Ascending aorta (tissue), 2 donors: ENCODE measurements at regions not wholly inside any gene's neighbourhood (a gene's known extent, or its start where the extent isn't known, plus 50 kb on each side); places are given as distances from the start of the nearest gene placed in this dataset.
"Not testable (repeated sequence)": the region's sequence is repeated elsewhere in the genome, so short reads cannot be mapped to it uniquely, and the experiment has no call there.

Experiments used
- DNase-seq, 2 donors: peaks; one replicate each; pipeline ENCODE4 v3.0.0-alpha.2; 2019; ENCODE audit warnings: low spot score in 2 of 2
- H3K27ac ChIP-seq, 2 donors: fragments of 200-600 bp; sonication (generic); one replicate each; pipeline ENCODE4 v1.5.1; 2016 to 2017; ENCODE audit warnings: mild to moderate bottlenecking in 1 of 2
- H3K27me3 ChIP-seq: fragments of 200-600 bp; sonication (generic); one replicate; pipeline ENCODE4 v1.5.1; 2017
- H3K36me3 ChIP-seq, 2 donors: fragments of 200-600 bp; sonication (generic); one replicate each; pipeline ENCODE4 v1.5.1; 2016
- H3K4me1 ChIP-seq, 2 donors: fragments of 200-600 bp; sonication (generic); one replicate each; pipeline ENCODE4 v1.5.1; 2016 to 2017; ENCODE audit warnings: mild to moderate bottlenecking in 1 of 2
- H3K4me3 ChIP-seq, 2 donors: fragments of 200-600 bp; sonication (generic); one replicate each; pipeline ENCODE4 v1.5.1; 2016 to 2017; ENCODE audit warnings: mild to moderate bottlenecking in 1 of 2
- H3K9me3 ChIP-seq, 2 donors: fragments of 200-600 bp; sonication (generic); one replicate each; pipeline ENCODE4 v1.5.1; 2016
- intact Hi-C: fragments of 100-400 bp; cut with DNase I; formaldehyde crosslinking; loops from one replicate; pipeline ENCODE4 v1.15.1; 2023
- TF ChIP-seq, protein P1 (sequence below), 3 experiments: fragments of 200-600 bp in 2 of 3; fragments of 450-650 bp in 1 of 3; sonication (generic) in 2 of 3; IDR thresholded peaks; one replicate each; pipeline ENCODE4 v1.5.1; 2016 to 2019; ENCODE audit warnings: antibody characterized with exemption in 3 of 3, mild to moderate bottlenecking in 1 of 3, moderate library complexity in 1 of 3

DNA sequence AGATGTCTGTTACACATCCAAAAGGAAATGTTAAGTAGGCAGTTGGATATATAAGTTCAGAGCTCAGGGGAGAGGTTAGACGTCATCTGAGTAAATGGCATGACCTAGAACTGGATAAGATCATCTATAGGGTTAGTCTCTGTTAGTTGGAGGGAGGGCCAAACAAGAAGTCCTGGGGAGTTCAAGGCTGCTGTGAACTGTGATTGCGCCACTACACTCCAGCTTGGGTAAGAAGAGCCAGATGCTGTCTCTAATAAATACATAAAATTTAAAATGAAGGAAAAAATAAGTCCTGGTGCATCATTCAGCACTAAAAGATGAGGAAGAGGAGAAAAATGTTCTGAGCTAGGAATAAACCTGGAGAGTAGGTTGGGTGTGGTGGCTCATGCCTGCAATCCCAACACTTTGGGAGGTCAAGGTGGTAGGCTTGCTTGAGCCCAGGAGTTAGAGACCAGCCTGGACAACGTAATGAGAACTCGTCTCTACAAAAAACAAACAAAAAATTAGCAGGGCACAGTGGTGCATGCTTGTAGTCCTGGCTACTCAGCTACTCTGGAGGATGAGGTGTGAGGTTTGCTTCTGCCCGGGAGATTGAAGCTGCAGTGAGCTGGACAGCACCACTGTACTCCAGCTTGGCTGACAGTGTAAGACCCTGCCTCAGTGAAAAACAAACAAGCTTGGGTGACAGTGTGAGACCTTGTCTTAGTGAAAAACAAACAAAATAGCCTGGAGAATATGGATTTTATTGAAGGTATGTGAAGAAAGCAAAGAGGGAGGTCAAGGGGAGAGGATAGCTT, 123.6 kb downstream of the ACTBL2 start:
- H3K27me3 ChIP-seq, result no peaks in the 10 kb centered on the region
- intact Hi-C loops, result no loop called here
- H3K27ac ChIP-seq, result no peak overlapping the region
- H3K9me3 ChIP-seq, result no peaks in the 10 kb centered on the region
- TF ChIP-seq, protein P1, sequence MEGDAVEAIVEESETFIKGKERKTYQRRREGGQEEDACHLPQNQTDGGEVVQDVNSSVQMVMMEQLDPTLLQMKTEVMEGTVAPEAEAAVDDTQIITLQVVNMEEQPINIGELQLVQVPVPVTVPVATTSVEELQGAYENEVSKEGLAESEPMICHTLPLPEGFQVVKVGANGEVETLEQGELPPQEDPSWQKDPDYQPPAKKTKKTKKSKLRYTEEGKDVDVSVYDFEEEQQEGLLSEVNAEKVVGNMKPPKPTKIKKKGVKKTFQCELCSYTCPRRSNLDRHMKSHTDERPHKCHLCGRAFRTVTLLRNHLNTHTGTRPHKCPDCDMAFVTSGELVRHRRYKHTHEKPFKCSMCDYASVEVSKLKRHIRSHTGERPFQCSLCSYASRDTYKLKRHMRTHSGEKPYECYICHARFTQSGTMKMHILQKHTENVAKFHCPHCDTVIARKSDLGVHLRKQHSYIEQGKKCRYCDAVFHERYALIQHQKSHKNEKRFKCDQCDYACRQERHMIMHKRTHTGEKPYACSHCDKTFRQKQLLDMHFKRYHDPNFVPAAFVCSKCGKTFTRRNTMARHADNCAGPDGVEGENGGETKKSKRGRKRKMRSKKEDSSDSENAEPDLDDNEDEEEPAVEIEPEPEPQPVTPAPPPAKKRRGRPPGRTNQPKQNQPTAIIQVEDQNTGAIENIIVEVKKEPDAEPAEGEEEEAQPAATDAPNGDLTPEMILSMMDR (IDR thresholded peaks at IDR 0.05), result no peak
- no peaks in the 10 kb centered on the region for H3K4me1 ChIP-seq
- H3K36me3 ChIP-seq, result no peaks in the 10 kb centered on the region
- DNase-seq, result no peak
- no peak overlapping the region for H3K4me3 ChIP-seq

GRCh38 chr5:57356850-57357249, 125.8 kb downstream of the ACTBL2 start:
- not testable (repeated sequence) for H3K9me3 ChIP-seq

DNA sequence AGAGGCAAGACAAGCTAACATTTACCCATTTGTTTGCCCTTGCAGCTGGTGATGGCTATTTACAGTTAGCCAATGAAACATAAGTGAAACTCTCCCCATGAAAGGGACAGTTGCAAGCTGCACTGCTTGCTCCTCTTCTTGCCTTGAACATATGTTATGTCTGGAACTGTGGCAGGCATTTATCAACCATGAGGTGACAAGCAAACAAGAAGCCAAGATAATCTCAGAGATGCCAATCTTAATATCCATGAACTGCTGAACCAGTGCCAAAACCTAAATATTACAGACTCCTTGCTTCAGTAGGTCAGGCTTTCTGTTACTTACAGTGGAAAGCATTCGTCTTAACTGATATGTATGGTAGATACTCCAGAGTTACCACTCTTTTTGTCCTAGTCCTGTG, 133.4 kb downstream of the ACTBL2 start:
- peak overlapping the region in 1 of 2 donors; percentile 38 for H3K4me3 ChIP-seq
- intact Hi-C loops, result no loop called here
- H3K27ac ChIP-seq, result peak overlapping the region in 1 of 2 donors; percentile 61
- peaks cover 0 to 8% of the 10 kb centered on the region in 2 donors for H3K4me1 ChIP-seq
- no peak for DNase-seq
- H3K27me3 ChIP-seq, result no peaks in the 10 kb centered on the region
- H3K36me3 ChIP-seq, result no peaks in the 10 kb centered on the region
- TF ChIP-seq, protein P1 (IDR thresholded peaks at IDR 0.05), result no peak
- no peaks in the 10 kb centered on the region for H3K9me3 ChIP-seq

More at GRCh38 chr5:57356850-57357249, 125.8 kb downstream of the ACTBL2 start:
- DNase-seq, H3K27me3 ChIP-seq, intact Hi-C loops, H3K27ac ChIP-seq, H3K4me1 ChIP-seq, H3K4me3 ChIP-seq, H3K36me3 ChIP-seq: not testable (repeated sequence)

- DNase-seq, result no peak
- Histone ChIP-seq H3K27me3 (no peaks in the 10 kb centered on the region), H3K9me3 (no peaks in the 10 kb centered on the region), H3K27ac (peak overlapping the region in 1 of 2 donors; percentile 61), H3K4me3 (peak overlapping the region in 1 of 2 donors; percentile 38), H3K36me3 (no peaks in the 10 kb centered on the region), H3K4me1 (peaks cover 0 to 8% of the 10 kb centered on the region in 2 donors)
- TF ChIP-seq, protein P1 (IDR thresholded peaks at IDR 0.05), result no peak
- intact Hi-C loops, result no loop called here
These were observed 134.1 kb downstream of the ACTBL2 start for GRCh38 chr5:57348376-57349140.

GRCh38 chr5:57346328-57346727, 136.3 kb downstream of the ACTBL2 start:
- no peaks in the 10 kb centered on the region for H3K27me3 ChIP-seq
- H3K9me3 ChIP-seq, result no peaks in the 10 kb centered on the region
- H3K36me3 ChIP-seq, result no peaks in the 10 kb centered on the region
- no peak overlapping the region for H3K27ac ChIP-seq
- TF ChIP-seq, protein P1 (IDR thresholded peaks at IDR 0.05), result no peak
- intact Hi-C loops, result no loop called here
- H3K4me3 ChIP-seq, result no peak overlapping the region
- no peak for DNase-seq
- H3K4me1 ChIP-seq, result peaks cover 0 to 8% of the 10 kb centered on the region in 2 donors

DNA sequence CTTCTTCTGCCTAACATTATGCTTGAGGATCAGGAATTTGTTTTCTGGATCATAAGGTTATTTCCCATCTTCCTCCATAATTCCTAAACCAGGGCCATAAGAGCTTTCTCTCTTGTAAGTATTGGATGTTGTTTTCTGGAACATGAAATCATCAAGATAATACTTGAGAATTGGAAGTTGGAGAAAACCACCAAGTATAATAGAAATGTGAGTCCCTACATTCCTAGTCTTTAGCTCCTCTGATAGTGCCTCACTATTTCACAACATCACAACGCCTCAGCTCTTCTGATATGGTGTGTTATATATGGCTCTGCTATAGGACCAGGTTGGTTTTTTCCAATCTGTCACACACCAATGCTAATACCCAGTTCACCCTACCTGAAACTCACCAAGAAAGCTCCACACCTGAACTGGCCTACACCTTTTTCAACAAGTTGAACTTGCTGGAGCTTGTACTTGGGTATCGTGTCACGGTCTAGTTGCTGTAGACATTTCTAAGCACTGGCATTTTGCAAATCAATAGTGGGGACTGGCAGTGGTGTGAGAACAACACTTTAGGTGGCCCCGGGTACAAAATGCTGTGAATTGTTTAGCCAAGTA, 141.1 kb downstream of the ACTBL2 start:
- Histone ChIP-seq H3K27ac (no peak overlapping the region), H3K4me1 (no peaks in the 10 kb centered on the region), H3K9me3 (no peaks in the 10 kb centered on the region), H3K36me3 (no peaks in the 10 kb centered on the region), H3K4me3 (no peak overlapping the region), H3K27me3 (no peaks in the 10 kb centered on the region)
- TF ChIP-seq, protein P1 (IDR thresholded peaks at IDR 0.05), result no peak
- DNase-seq, result no peak
- intact Hi-C loops, result no loop called here
